Ovary (tissue), 7 donors: ENCODE measurements at regions not wholly inside any gene's neighbourhood (a gene's known extent, or its start where the extent isn't known, plus 50 kb on each side); places are given as distances from the start of the nearest gene placed in this dataset.

Source experiments
- DNase-seq, 5 donors: peaks; one replicate each; pipeline ENCODE4 v3.0.0-alpha.2; 2019 to 2020
- H3K27ac ChIP-seq, 2 donors: fragments of 200-600 bp; one replicate each; pipeline versions ENCODE4 v1.5.1 to v1.8.0; 2019 to 2022
- H3K27me3 ChIP-seq: fragments of 200-600 bp; one replicate; pipeline ENCODE4 v1.8.0; 2022
- H3K36me3 ChIP-seq: fragments of 200-600 bp; sonication (generic); one replicate; pipeline ENCODE4 v1.5.1; 2019
- H3K4me1 ChIP-seq: one replicate; pipeline ENCODE4 v1.8.1; 2013; ENCODE audit warnings: mild to moderate bottlenecking, moderate library complexity; ENCODE audit not compliant: insufficient read depth
- H3K4me3 ChIP-seq: fragments of 200-600 bp; sonication (generic); one replicate; pipeline ENCODE4 v1.5.1; 2017
- H3K9me3 ChIP-seq, 2 donors: fragments of 200-600 bp in 1 of 2; sonication (generic) in 1 of 2; one replicate each; pipeline versions ENCODE4 v1.5.1 to v1.8.1; 2013 to 2019; ENCODE audit warnings: mild to moderate bottlenecking in 1 of 2, moderate library complexity in 1 of 2
- CTCF ChIP-seq, 3 donors: fragments of 450-650 bp in 2 of 3; fragments of 200-600 bp in 1 of 3; IDR thresholded peaks; one replicate each; pipeline versions ENCODE4 v1.5.1 to v1.8.0; 2016 to 2022; ENCODE audit warnings: antibody characterized with exemption in 3 of 3, mild to moderate bottlenecking in 1 of 3
- EP300 ChIP-seq: sonication (generic); formaldehyde crosslinking; IDR thresholded peaks from one replicate; pipeline ENCODE4 v1.6.1; 2017; ENCODE audit warnings: antibody characterized with exemption
- POLR2A ChIP-seq: fragments of 450-650 bp; IDR thresholded peaks from one replicate; pipeline ENCODE4 v1.6.1; 2017; ENCODE audit warnings: antibody characterized with exemption, mild to moderate bottlenecking, moderate library complexity
- WGBS, 3 donors: extraction: QIAGEN DNeasy Blood & Tissue Kit in 1 of 3; methylation state at CpG; one replicate each; pipeline versions ENCODE4 v1.1.5 to v1.1.7; 2013 to 2017; 5-methylcytosine and 5-hydroxymethylcytosine counted together
- intact Hi-C, 4 donors: fragments of 100-400 bp; cut with DNase I; formaldehyde crosslinking; loops; one replicate each; pipeline versions ENCODE4 v1.11.0 to v1.15.1; 2022 to 2023
- donor health status: DM: no; HTN: no; CAD: no; lungs with moderate emphysema.
- donor health status: DM: no; HTN: no; CAD: no.
- donor health status: Bipolar disorder and iron deficiency.
- donor health status: DM: no; HTN: no; CAD: no.
- donor health status: DM: yes; HTN: yes; CAD: no.

GRCh38 chr13:54657588-54657987 is 1629.0 kb downstream of the OLFM4 start:
- DNase-seq, result no peak
- Histone ChIP-seq H3K36me3 (no peaks in the 10 kb centered on the region), H3K9me3 (no peaks in the 10 kb centered on the region), H3K27ac (no peak overlapping the region), H3K27me3 (no peaks in the 10 kb centered on the region), H3K4me1 (no peaks in the 10 kb centered on the region), H3K4me3 (no peak overlapping the region)
- intact Hi-C loops, result no loop called here
- TF ChIP-seq POLR2A (no peak), CTCF (IDR thresholded peaks at IDR 0.05) (no peak), EP300 (no peak)
- WGBS, 3 donors, result 61 to 72% (median 63%) methylated on average over 1 of the region's 1 CpG

GRCh38 chr13:54658771-54659170 is 1630.2 kb downstream of the OLFM4 start:
- TF ChIP-seq POLR2A, result no peak
- no peaks in the 10 kb centered on the region for H3K9me3 ChIP-seq
- intact Hi-C loops, result no loop called here
- no peak for DNase-seq
- no peaks in the 10 kb centered on the region for H3K36me3 ChIP-seq
- WGBS, 3 donors, result 92 to 94% (median 93%) methylated on average over 17 of the region's 17 CpGs
- no peak overlapping the region for H3K4me3 ChIP-seq
- H3K27ac ChIP-seq, result no peak overlapping the region
- H3K4me1 ChIP-seq, result no peaks in the 10 kb centered on the region
- H3K27me3 ChIP-seq, result no peaks in the 10 kb centered on the region

- no peaks in the 10 kb centered on the region for H3K36me3 ChIP-seq
- H3K9me3 ChIP-seq, result no peaks in the 10 kb centered on the region
- H3K27me3 ChIP-seq, result no peaks in the 10 kb centered on the region
- no peak for DNase-seq
- no peaks in the 10 kb centered on the region for H3K4me1 ChIP-seq
- intact Hi-C loops, result no loop called here
- TF ChIP-seq EP300 (no peak), POLR2A (no peak), CTCF (IDR thresholded peaks at IDR 0.05) (no peak)
- H3K27ac ChIP-seq, result no peak overlapping the region
- WGBS, 3 donors, result 94% methylated on average over 11 to 12 of the region's 12 CpGs
- H3K4me3 ChIP-seq, result no peak overlapping the region
Observed at GRCh38 chr13:54660277-54660676, 1631.7 kb downstream of the OLFM4 start.

GRCh38 chr13:54676526-54677113 is 1648.0 kb downstream of the OLFM4 start:
- H3K27ac ChIP-seq, result no peak overlapping the region
- intact Hi-C loops, result no loop called here
- no peaks in the 10 kb centered on the region for H3K9me3 ChIP-seq
- no peaks in the 10 kb centered on the region for H3K36me3 ChIP-seq
- no peaks in the 10 kb centered on the region for H3K27me3 ChIP-seq
- 93 to 97% (median 94%) methylated on average over 14 to 22 of the region's 22 CpGs for WGBS, 3 donors
- TF ChIP-seq EP300, result no peak
- TF ChIP-seq CTCF (IDR thresholded peaks at IDR 0.05), result no peak
- TF ChIP-seq POLR2A, result no peak
- DNase-seq, result no peak
- no peaks in the 10 kb centered on the region for H3K4me1 ChIP-seq
- H3K4me3 ChIP-seq, result no peak overlapping the region

GRCh38 chr13:54682184-54682583 is 1653.6 kb downstream of the OLFM4 start:
- no peak for DNase-seq
- Histone ChIP-seq H3K27me3 (no peaks in the 10 kb centered on the region), H3K4me3 (no peak overlapping the region), H3K9me3 (no peaks in the 10 kb centered on the region), H3K27ac (no peak overlapping the region), H3K36me3 (no peaks in the 10 kb centered on the region), H3K4me1 (no peaks in the 10 kb centered on the region)
- 34 to 58% (median 37%) methylated on average over 1 of the region's 1 CpG for WGBS, 3 donors
- intact Hi-C loops, result no loop called here
- TF ChIP-seq CTCF (IDR thresholded peaks at IDR 0.05) (no peak), EP300 (no peak), POLR2A (no peak)
